ENCODE measurements at regions not wholly inside any gene's neighbourhood (a gene's known extent, or its start where the extent isn't known, plus 50 kb on each side); places are given as distances from the start of the nearest gene placed in this dataset.
"Not testable (repeated sequence)": the region's sequence is repeated elsewhere in the genome, so short reads cannot be mapped to it uniquely, and the experiment has no call there.

DNA sequence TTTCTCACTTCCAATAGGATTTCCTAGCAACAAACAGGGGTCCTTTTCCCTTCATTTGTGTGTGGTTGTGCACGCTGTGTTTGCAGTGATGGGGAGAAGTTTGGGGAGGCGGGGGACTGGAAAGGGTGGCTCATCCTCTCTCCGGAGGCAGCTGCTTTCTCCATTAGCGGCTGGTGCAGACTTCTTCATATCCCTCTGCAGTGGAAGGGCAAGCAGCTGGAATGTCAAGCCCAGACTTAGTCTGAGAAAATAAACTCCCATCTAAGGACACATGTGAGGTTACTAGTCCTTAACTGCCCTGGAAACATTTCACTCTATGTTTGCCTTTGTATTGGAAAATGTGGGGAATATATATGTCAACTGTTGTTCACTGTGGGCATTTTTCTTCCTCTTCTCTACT lies 467.0 kb upstream of the RASGRP1 start:
- 57 to 81% methylated on average over 1 to 4 of the region's 4 CpGs for WGBS, 2 donors (ENCODE audit: low coverage in 1 of 2)
- H3K4me3 ChIP-seq = no peak overlapping the region
- DNase-seq = no peak
- intact Hi-C loops (cut with DNase I; ENCODE audit: low total_unique reads) = no loop called here
- H3K27me3 ChIP-seq = no peaks in the 10 kb centered on the region
- no peaks in the 10 kb centered on the region for H3K4me1 ChIP-seq
- no peak overlapping the region for H3K27ac ChIP-seq
- TF ChIP-seq, protein P1, sequence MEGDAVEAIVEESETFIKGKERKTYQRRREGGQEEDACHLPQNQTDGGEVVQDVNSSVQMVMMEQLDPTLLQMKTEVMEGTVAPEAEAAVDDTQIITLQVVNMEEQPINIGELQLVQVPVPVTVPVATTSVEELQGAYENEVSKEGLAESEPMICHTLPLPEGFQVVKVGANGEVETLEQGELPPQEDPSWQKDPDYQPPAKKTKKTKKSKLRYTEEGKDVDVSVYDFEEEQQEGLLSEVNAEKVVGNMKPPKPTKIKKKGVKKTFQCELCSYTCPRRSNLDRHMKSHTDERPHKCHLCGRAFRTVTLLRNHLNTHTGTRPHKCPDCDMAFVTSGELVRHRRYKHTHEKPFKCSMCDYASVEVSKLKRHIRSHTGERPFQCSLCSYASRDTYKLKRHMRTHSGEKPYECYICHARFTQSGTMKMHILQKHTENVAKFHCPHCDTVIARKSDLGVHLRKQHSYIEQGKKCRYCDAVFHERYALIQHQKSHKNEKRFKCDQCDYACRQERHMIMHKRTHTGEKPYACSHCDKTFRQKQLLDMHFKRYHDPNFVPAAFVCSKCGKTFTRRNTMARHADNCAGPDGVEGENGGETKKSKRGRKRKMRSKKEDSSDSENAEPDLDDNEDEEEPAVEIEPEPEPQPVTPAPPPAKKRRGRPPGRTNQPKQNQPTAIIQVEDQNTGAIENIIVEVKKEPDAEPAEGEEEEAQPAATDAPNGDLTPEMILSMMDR (IDR thresholded peaks at IDR 0.05) = no peak
- TF ChIP-seq POLR2A (IDR thresholded peaks at IDR 0.05) = no peak
- TF ChIP-seq POLR2AphosphoS5 (IDR thresholded peaks at IDR 0.05) = no peak
- TF ChIP-seq EP300 (IDR thresholded peaks at IDR 0.05; ENCODE audit: low read depth) = no peak
- no peaks in the 10 kb centered on the region for H3K9me3 ChIP-seq
- H3K36me3 ChIP-seq = no peaks in the 10 kb centered on the region
- in situ Hi-C loops (cut with MboI; ENCODE audit: low pct_ligation_motif_present in 1 of 4, low pct_unique_long_range_greater_than_20kb in 1 of 4, low sequenced_read_pairs in 3 of 4) = no loop called here

DNA sequence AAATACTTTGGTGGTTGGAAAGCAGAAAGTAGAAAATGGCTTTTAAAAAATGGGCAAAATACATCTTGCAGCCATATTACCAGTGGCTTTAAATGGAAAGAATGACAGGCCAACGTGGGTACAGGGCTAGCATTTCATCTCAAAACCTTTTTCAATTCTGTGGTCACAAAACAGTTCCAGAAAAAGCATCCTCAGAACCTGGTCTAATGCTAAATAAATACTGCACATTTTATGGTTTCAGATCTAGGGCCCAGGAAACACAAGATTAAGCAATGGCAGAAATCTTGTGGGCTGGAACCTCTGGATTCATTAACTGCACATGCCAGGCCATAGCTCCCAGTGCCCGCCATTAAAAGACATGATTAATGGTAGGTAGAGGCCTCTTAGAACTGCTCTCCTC lies 470.2 kb upstream of the RASGRP1 start:
- Histone ChIP-seq H3K4me1 (no peaks in the 10 kb centered on the region), H3K4me3 (no peak overlapping the region), H3K27me3 (no peaks in the 10 kb centered on the region), H3K36me3 (no peaks in the 10 kb centered on the region), H3K27ac (no peak overlapping the region), H3K9me3 (no peaks in the 10 kb centered on the region)
- TF ChIP-seq POLR2A (IDR thresholded peaks at IDR 0.05) = no peak
- TF ChIP-seq, protein P1 (IDR thresholded peaks at IDR 0.05) = no peak
- TF ChIP-seq POLR2AphosphoS5 (IDR thresholded peaks at IDR 0.05) = no peak
- TF ChIP-seq EP300 (IDR thresholded peaks at IDR 0.05; ENCODE audit: low read depth) = no peak
- WGBS, 2 donors (ENCODE audit: low coverage in 1 of 2) = 78 to 96% methylated on average over 2 of the region's 2 CpGs
- intact Hi-C loops (cut with DNase I; ENCODE audit: low total_unique reads) (no loop called here), in situ Hi-C loops (cut with MboI; ENCODE audit: low pct_ligation_motif_present in 1 of 4, low pct_unique_long_range_greater_than_20kb in 1 of 4, low sequenced_read_pairs in 3 of 4) (no loop called here)
- DNase-seq = no peak

DNA sequence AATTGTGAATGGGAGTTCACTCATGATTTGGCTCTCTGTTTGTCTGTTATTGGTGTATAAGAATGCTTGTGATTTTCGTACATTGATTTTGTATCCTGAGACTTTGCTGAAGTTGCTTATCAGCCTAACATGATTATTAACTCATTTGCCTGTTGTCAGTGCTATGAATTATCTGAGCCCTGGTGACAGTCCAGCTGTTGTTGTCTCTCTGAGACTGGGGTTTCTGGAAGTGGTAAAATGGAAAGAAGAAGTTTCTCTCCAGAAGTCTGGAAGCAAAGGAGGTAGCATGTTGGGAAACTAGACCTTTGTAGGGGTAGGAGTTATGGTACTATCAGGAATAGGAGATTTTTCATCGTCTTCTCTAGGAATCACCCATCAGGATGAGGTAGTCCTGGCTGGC lies 473.0 kb upstream of the RASGRP1 start:
- WGBS, 2 donors (ENCODE audit: low coverage in 1 of 2) = 98% methylated on average over 2 of the region's 2 CpGs; no CpG with 5 or more reads in 1 of the 2 donors
- H3K4me1 ChIP-seq; H3K36me3 ChIP-seq; H3K9me3 ChIP-seq; DNase-seq; H3K27me3 ChIP-seq; H3K27ac ChIP-seq; in situ Hi-C loops (cut with MboI; ENCODE audit: low pct_ligation_motif_present in 1 of 4, low pct_unique_long_range_greater_than_20kb in 1 of 4, low sequenced_read_pairs in 3 of 4); intact Hi-C loops (cut with DNase I; ENCODE audit: low total_unique reads); H3K4me3 ChIP-seq: not testable (repeated sequence)

DNA sequence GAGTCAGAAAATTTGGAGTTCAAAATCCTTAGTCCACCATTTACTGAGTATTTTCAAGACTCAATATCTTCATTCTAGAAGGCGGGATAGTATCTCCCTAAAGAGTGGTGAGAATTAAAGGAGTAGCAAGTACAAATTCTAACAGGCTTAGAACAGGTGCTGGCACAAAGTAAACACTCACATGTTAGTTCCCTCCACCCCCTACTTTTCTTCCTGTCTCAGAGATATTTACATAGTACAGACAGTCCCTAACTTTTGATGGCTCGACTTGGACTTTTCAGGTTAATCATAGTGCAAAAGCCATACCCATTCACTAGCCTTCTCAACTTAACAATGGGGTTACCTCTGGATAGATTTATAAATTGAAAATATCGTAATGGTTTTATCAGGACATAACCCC lies 476.2 kb upstream of the RASGRP1 start:
- intact Hi-C loops (cut with DNase I; ENCODE audit: low total_unique reads) (no loop called here), in situ Hi-C loops (cut with MboI; ENCODE audit: low pct_ligation_motif_present in 1 of 4, low pct_unique_long_range_greater_than_20kb in 1 of 4, low sequenced_read_pairs in 3 of 4) (no loop called here)
- no peak overlapping the region for H3K4me3 ChIP-seq
- no peaks in the 10 kb centered on the region for H3K27me3 ChIP-seq
- no peaks in the 10 kb centered on the region for H3K9me3 ChIP-seq
- H3K36me3 ChIP-seq = no peaks in the 10 kb centered on the region
- DNase-seq = no peak
- no peaks in the 10 kb centered on the region for H3K4me1 ChIP-seq
- 65 to 100% methylated on average over 1 to 3 of the region's 3 CpGs for WGBS, 2 donors (ENCODE audit: low coverage in 1 of 2)
- H3K27ac ChIP-seq = no peak overlapping the region
- TF ChIP-seq POLR2A (IDR thresholded peaks at IDR 0.05) (no peak), EP300 (IDR thresholded peaks at IDR 0.05; ENCODE audit: low read depth) (no peak), POLR2AphosphoS5 (IDR thresholded peaks at IDR 0.05) (no peak)
- TF ChIP-seq, protein P1 (IDR thresholded peaks at IDR 0.05) = no peak

DNA sequence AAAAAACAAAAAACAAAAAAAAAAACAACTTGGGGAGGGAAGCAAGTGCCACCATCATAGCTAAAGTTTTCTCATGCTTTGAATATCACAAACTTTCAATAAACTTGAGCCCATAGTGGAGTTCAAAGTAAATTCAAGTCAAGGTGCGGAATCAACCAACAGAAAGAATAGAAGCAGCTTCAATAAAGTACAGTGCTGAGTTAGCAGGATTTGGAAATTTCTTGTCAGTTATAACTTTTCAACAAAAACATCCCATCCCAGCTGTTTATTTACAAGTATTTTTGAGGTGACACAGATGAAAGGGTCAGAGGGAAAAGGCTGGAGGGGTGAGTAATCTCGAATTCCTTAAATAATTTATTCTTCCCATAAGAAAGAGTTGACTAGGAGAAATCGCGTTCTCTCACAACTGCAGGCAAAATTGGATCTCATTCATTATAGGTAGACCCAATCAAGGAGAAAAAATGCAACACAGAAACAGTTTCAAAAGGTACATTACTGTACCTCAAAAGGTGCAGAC lies 477.4 kb upstream of the RASGRP1 start:
- in situ Hi-C loops (cut with MboI; ENCODE audit: low pct_ligation_motif_present in 1 of 4, low pct_unique_long_range_greater_than_20kb in 1 of 4, low sequenced_read_pairs in 3 of 4) = no loop called here
- intact Hi-C loops (cut with DNase I; ENCODE audit: low total_unique reads) = no loop called here
- Histone ChIP-seq H3K9me3 (no peaks in the 10 kb centered on the region), H3K4me1 (no peaks in the 10 kb centered on the region), H3K27me3 (no peaks in the 10 kb centered on the region), H3K4me3 (no peak overlapping the region), H3K36me3 (no peaks in the 10 kb centered on the region), H3K27ac (no peak overlapping the region)
- 78 to 86% methylated on average over 3 to 4 of the region's 4 CpGs for WGBS, 2 donors (ENCODE audit: low coverage in 1 of 2)
- TF ChIP-seq EP300 (IDR thresholded peaks at IDR 0.05; ENCODE audit: low read depth) = no peak
- no peak for TF ChIP-seq POLR2AphosphoS5 (IDR thresholded peaks at IDR 0.05)
- no peak for TF ChIP-seq POLR2A (IDR thresholded peaks at IDR 0.05)
- TF ChIP-seq, protein P1 (IDR thresholded peaks at IDR 0.05) = no peak
- no peak for DNase-seq

Data from transverse colon (tissue), 4 donors.